ENCODE measurements at regions not wholly inside any gene's neighbourhood (a gene's known extent, or its start where the extent isn't known, plus 50 kb on each side); places are given as distances from the start of the nearest gene placed in this dataset.

GRCh38 chr19:5263615-5264014 lies 77.0 kb downstream of the PTPRS start:
- TF ChIP-seq CTCF (IDR thresholded peaks at IDR 0.05; ENCODE audit: low read depth, low read length): no peak
- H3K4me1 ChIP-seq (ENCODE audit: low read depth): no peaks in the 10 kb centered on the region
- no peaks in the 10 kb centered on the region for H3K27me3 ChIP-seq
- no peak overlapping the region for H3K27ac ChIP-seq
- H3K36me3 ChIP-seq: peaks cover 12% of the 10 kb centered on the region
- no peak overlapping the region for H3K4me3 ChIP-seq
- H3K9me3 ChIP-seq (ENCODE audit: low read depth): no peaks in the 10 kb centered on the region
- no peak for DNase-seq (ENCODE audit: low read depth in 1 of 2, low spot score in 1 of 2)

- TF ChIP-seq CTCF (IDR thresholded peaks at IDR 0.05; ENCODE audit: low read depth, low read length): no peak
- Histone ChIP-seq H3K36me3 (peaks cover 17% of the 10 kb centered on the region), H3K27ac (no peak overlapping the region), H3K27me3 (no peaks in the 10 kb centered on the region), H3K9me3 (ENCODE audit: low read depth) (no peaks in the 10 kb centered on the region), H3K4me1 (ENCODE audit: low read depth) (no peaks in the 10 kb centered on the region), H3K4me3 (no peak overlapping the region)
- no peak for DNase-seq (ENCODE audit: low read depth in 1 of 2, low spot score in 1 of 2)
These were observed 77.9 kb downstream of the PTPRS start for GRCh38 chr19:5262721-5263120.

GRCh38 chr19:5261156-5261890 lies 79.3 kb downstream of the PTPRS start:
- Histone ChIP-seq H3K4me3 (no peak overlapping the region), H3K27ac (no peak overlapping the region), H3K9me3 (ENCODE audit: low read depth) (no peaks in the 10 kb centered on the region), H3K36me3 (peaks cover 28% of the 10 kb centered on the region), H3K27me3 (no peaks in the 10 kb centered on the region), H3K4me1 (ENCODE audit: low read depth) (no peaks in the 10 kb centered on the region)
- TF ChIP-seq CTCF (IDR thresholded peaks at IDR 0.05; ENCODE audit: low read depth, low read length): no peak
- no peak for DNase-seq (ENCODE audit: low read depth in 1 of 2, low spot score in 1 of 2)

- Histone ChIP-seq H3K4me1 (ENCODE audit: low read depth) (no peaks in the 10 kb centered on the region), H3K36me3 (peaks cover 32% of the 10 kb centered on the region), H3K27me3 (no peaks in the 10 kb centered on the region), H3K4me3 (no peak overlapping the region), H3K9me3 (ENCODE audit: low read depth) (no peaks in the 10 kb centered on the region), H3K27ac (no peak overlapping the region)
- no peak for DNase-seq (ENCODE audit: low read depth in 1 of 2, low spot score in 1 of 2)
- TF ChIP-seq CTCF (IDR thresholded peaks at IDR 0.05; ENCODE audit: low read depth, low read length): no peak
These were observed 80.1 kb downstream of the PTPRS start for GRCh38 chr19:5260381-5260967.

GRCh38 chr19:5259750-5260149 lies 80.9 kb downstream of the PTPRS start:
- Histone ChIP-seq H3K27ac (no peak overlapping the region), H3K4me3 (no peak overlapping the region), H3K4me1 (ENCODE audit: low read depth) (no peaks in the 10 kb centered on the region), H3K36me3 (peaks cover 31% of the 10 kb centered on the region), H3K27me3 (no peaks in the 10 kb centered on the region), H3K9me3 (ENCODE audit: low read depth) (no peaks in the 10 kb centered on the region)
- DNase-seq (ENCODE audit: low read depth in 1 of 2, low spot score in 1 of 2): no peak
- no peak for TF ChIP-seq CTCF (IDR thresholded peaks at IDR 0.05; ENCODE audit: low read depth, low read length)
